HG02870 (cell line): ENCODE measurements at regions not wholly inside any gene's neighbourhood (a gene's known extent, or its start where the extent isn't known, plus 50 kb on each side); places are given as distances from the start of the nearest gene placed in this dataset.

Experiments used
- ATAC-seq: cut with Tn5 transposase; IDR thresholded peaks from one replicate; pipeline ENCODE4 v1.9.1; 2021; ENCODE audit warnings: mild to moderate bottlenecking, moderate library complexity; ENCODE audit not compliant: unreplicated experiment

DNA sequence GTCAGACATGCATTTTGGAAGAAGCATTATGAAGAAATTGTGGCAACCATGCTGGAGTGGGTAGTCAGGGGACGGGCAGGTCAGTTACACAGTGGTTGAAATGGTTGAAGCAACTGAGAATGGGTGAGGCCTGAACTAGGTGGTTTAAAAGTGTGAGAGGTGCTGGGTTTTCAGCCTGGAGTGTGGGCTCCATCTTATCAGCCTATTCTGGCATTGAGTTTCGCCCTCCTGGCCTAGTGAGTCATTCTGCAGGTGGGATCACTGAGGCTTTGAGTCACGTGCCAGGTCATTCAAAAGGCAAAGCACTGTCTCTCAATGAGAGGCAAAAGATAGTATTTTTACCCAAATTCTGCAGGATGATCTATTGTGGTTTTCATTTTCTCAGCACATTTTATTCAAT is 181.9 kb upstream of the CHD6 start:
- ATAC-seq, result no peak

GRCh38 chr20:41798930-41799502 is 180.8 kb upstream of the CHD6 start:
- no peak for ATAC-seq

DNA sequence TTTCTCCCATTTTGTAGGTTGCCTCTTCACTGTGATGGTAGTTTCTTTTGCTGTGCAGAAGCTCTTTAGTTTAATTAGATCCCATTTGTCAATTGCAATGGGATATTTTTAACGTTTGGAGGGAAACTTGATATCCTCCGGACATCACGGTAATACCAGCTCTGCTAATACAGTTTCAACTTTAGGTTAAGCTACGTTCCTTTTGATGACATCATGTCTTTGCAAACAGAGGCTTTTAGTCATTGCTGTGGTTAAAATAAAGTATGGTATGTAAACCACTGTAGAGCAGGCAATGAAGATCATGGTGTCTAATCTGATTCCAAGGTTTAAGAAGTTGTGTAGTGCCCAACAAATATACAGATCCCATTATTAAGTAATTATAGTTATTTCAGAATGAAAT is 168.0 kb upstream of the CHD6 start:
- no peak for ATAC-seq

DNA sequence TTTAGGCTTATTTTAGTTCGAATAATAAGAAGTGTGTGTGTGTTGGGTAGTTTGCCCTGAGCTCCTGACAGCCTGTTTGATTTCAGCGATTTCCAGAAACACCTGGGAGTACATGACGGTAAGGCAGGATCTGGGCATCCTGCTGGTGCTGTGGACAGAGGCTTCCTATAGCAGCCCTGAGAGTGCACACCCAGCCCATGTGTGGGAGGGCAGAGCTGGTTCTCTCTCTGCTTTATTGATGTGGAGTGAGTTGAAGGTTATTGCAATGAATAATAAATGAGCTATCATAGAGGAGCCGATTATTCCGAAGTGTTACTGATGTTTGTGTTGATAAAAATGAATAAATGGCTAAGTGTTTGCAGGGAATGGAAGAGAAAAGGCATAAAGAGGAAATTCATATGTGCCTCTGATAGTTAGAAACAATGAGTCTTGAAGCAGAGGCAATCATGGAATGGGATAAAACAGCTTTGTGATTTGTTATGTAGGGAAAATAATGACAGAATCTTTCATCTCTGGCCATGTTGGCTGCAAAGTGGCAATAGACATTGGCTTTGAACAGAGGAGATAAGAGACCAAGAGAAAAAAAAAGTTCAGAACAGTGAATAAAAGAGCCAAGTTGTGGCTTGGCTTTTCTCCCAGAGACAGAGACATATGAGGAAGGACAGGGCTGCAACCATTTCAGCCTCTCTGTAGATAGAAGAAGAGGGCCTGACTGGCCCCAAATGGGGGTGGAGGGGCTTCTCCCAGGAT is 166.2 kb upstream of the CHD6 start:
- ATAC-seq, result no peak

GRCh38 chr20:41783423-41784208 is 165.4 kb upstream of the CHD6 start:
- ATAC-seq, result no peak

GRCh38 chr20:41782730-41783406 is 164.7 kb upstream of the CHD6 start:
- no peak for ATAC-seq

GRCh38 chr20:41782255-41782654 is 164.1 kb upstream of the CHD6 start:
- ATAC-seq, result no peak

DNA sequence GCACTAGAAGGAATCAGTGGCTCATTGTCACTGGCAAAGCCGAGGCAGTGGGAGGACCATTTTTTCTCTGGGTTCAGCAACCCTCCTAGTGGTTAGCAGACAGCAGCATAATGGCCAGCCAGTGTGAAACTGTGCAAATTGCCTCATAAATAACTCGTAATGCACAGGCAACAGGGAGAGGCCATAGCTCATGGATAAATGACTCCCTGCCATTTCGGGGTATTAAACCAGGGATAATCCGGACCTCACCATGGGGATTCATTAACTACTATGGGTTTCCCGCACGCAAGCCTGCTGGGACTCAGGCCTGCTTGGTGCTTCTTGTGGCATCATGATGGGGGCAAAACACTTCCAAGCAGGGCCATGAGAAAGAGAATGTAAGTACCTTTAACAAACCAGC is 158.2 kb upstream of the CHD6 start:
- ATAC-seq, result no peak

DNA sequence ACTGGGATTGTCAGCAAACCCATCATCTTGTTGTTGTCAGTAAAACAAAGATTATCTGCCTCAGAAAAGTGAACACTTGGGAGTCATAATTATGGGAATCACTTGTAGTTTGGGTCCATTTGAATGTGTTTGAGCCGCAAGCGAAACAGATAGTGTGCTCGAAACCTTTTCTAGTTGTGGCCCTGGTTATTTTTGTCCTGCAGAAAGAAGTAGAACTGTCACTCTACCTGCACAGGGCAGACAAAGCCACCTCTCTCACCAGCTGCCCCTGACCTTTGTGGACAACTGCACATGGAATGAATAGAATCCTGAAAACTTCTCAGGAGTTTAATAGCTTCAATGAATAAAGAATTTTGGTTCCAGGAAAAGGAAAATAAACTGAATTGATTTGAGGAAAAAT is 156.1 kb upstream of the CHD6 start:
- no peak for ATAC-seq

GRCh38 chr20:41770965-41771364 is 152.8 kb upstream of the CHD6 start:
- ATAC-seq, result no peak

DNA sequence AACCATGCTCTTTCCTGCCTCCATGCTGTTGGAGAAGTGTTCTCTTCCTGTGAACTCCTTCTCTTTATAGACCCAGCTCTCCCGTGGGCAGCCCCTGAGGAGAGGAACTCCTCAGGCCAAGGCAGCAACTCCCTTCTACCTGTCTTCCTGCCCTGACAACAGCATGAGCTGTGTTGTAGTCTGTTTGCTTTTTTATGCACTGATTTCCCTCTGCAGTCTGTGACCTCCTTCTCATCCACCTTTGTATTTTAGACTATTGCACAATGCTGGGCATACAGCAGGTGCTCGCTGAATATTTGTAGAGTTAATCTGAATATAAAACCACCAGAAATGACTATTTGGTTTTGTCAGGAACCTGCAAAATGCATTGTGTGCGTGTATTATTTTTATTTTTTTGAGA is 152.2 kb upstream of the CHD6 start:
- ATAC-seq, result no peak

GRCh38 chr20:41769592-41770018 is 151.4 kb upstream of the CHD6 start:
- ATAC-seq, result no peak

GRCh38 chr20:41750137-41750536 is 132.0 kb upstream of the CHD6 start:
- ATAC-seq, result no peak

GRCh38 chr20:41748756-41749582 is 130.8 kb upstream of the CHD6 start:
- no peak for ATAC-seq

- no peak for ATAC-seq
Observed at GRCh38 chr20:41748051-41748450, 129.9 kb upstream of the CHD6 start.

- no peak for ATAC-seq
Observed at GRCh38 chr20:41747226-41747625, 129.0 kb upstream of the CHD6 start.

GRCh38 chr20:41746635-41747034 is 128.5 kb upstream of the CHD6 start:
- ATAC-seq, result no peak

GRCh38 chr20:41738604-41739206 is 120.5 kb upstream of the CHD6 start:
- no peak for ATAC-seq

DNA sequence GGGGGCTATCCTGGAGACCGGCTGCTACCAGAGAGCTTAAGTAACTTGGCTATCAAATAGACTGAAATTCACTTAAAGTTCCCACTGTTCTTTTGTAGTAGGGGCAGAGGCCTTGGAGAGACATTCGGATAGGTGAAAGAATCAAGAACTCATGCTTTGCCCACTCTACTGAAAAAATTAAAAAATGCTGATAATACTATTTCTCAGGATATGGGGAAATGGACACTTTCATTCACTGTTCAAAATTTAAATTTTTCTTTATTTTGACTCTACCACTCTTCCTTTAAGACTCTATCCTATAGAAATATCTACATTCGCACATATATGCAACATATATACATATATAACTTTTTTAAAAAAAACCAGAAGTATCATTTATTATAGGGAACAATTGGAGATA is 117.8 kb upstream of the CHD6 start:
- ATAC-seq, result no peak

GRCh38 chr20:41734506-41734945 is 116.3 kb upstream of the CHD6 start:
- ATAC-seq, result no peak
